ENCODE measurements at regions not wholly inside any gene's neighbourhood (a gene's known extent, or its start where the extent isn't known, plus 50 kb on each side); places are given as distances from the start of the nearest gene placed in this dataset.
"Not testable (repeated sequence)": the region's sequence is repeated elsewhere in the genome, so short reads cannot be mapped to it uniquely, and the experiment has no call there.

DNA sequence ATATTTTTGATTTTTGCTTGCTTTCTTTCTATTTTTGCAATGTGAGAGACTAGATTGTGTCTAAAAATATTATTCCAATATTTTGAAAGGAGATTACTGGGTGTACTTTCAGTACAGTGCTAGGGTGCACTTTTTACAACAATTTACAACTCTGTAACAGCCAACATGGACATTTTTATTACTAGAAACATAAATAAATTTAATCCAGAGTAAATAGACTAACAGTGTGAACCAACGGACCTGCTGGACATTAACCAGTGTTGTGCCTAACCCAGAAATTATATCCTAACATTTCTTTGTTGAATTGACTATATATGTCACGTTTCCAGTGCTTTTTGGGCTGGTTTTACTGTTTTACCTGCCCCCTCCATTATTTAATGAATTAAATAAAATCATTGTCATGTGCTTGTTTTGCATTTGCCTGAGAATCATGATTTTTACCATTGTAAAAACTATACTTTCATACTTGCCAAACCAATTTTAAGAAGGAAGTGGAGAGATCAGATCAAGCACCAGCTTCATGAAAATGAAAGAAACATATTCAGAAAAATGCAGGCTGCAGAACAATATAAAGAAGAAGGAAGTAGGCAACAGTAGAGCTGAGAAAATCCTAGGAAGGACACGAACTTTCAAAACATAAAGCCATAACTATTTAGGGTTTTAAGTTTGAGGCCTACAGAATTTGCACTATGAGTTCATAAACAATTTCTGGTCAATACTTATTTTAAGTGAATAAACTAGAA, 400.8 kb upstream of the PIK3R1 start:
- Histone ChIP-seq H3K4me3 (no peak overlapping the region), H3K4me2 (no peak overlapping the region), H3K27ac (no peak overlapping the region)

DNA sequence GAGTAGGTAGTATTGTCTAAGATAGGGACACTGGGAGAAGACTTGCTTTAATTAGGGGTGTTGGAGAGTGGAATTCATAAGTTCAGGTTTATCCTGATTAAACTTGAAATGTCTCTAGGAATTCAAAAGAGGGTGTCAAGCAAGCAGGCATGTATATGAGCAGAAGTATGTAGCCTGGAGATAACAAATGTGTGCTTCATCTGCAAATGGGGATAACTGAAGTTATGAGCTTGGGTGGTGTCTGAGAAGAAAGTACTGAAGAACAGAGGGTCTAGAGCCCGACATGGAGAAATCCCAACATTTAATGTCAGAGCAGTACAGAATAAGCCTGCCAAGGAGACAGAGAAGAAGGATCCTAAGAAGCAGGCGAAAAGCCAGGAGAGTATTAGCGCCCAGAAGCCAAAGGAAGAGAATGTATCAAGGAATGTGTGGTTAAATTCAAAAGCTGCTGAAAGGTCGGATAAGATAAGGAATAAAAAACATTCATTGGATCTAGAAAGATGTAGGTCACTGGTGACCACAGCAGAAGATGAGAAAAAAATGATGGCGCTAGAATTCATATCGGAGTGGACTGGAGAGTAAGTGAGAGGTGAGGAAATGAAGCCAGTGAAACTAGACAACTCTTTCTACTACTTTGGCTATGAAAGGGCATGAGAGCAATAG, 401.5 kb upstream of the PIK3R1 start:
- Histone ChIP-seq H3K27ac (no peak overlapping the region), H3K36me3 (no peaks in the 10 kb centered on the region), H3K4me3 (no peak overlapping the region), H3K4me2 (no peak overlapping the region), H3K9me3 (no peaks in the 10 kb centered on the region), H4K20me1 (no peaks in the 10 kb centered on the region), H3K27me3 (no peaks in the 10 kb centered on the region), H3K4me1 (peaks cover 18% of the 10 kb centered on the region), H3K9ac (no peak overlapping the region)
- no peak for TF ChIP-seq Cebpa-rat (IDR thresholded peaks at IDR 0.05)

More for the DNA sequence above, 400.8 kb upstream of the PIK3R1 start:
- Histone ChIP-seq H3K4me1 (peaks cover 11% of the 10 kb centered on the region), H3K36me3 (no peaks in the 10 kb centered on the region), H3K9me3 (no peaks in the 10 kb centered on the region), H4K20me1 (no peaks in the 10 kb centered on the region), H3K9ac (no peak overlapping the region), H3K27me3 (no peaks in the 10 kb centered on the region)
- no peak for TF ChIP-seq Cebpa-rat (IDR thresholded peaks at IDR 0.05)

DNA sequence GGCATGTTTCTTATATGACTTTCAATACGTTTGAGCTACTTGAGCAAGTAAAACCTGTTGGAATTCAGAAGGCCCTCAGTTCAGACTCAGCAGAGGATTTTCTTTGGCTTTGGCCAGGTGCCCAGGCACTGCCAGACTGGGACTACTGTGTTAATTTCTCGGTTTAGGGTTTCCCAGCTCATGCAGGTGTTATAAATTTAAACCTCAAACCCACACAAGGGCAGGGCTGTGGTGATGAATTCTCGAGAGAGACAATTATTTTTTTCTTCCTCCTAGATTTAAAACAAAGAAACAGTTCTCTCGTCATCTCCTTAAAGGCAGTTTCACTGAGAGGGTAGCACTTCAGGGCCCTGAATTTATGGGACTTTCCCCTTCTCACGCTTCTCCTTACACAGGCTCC, 406.0 kb upstream of the PIK3R1 start:
- Histone ChIP-seq H3K36me3 (no peaks in the 10 kb centered on the region), H3K27me3 (no peaks in the 10 kb centered on the region), H3K4me1 (peaks cover 33% of the 10 kb centered on the region), H3K4me3 (no peak overlapping the region), H3K4me2 (peak overlapping the region; percentile 35), H3K27ac (no peak overlapping the region), H3K9ac (no peak overlapping the region), H4K20me1 (no peaks in the 10 kb centered on the region), H3K9me3 (no peaks in the 10 kb centered on the region)
- no peak for TF ChIP-seq Cebpa-rat (IDR thresholded peaks at IDR 0.05)

DNA sequence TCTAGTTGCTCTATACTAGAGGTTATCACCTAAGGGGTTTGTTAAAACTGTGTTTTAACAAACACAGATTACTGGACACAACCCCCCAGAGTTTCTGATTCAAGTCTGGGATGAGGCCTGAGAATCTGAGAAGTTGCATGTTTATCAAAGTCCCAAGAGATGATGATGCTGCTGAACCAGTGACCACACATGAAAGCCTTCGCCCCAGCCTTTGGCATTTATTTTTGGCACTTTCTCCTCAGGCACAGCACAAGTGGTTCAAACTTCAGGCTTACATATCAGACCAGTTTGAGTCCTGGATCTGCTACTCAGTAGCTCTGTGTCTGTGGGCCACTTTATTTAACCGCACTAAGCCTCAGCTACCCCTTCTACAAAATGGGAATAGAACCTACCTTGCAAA, 407.2 kb upstream of the PIK3R1 start:
- no peak for TF ChIP-seq Cebpa-rat (IDR thresholded peaks at IDR 0.05)
- Histone ChIP-seq H3K4me1 (peaks cover 33% of the 10 kb centered on the region), H3K36me3 (no peaks in the 10 kb centered on the region), H3K9ac (no peak overlapping the region), H3K4me2 (peak overlapping the region; percentile 54), H3K9me3 (no peaks in the 10 kb centered on the region), H3K27me3 (no peaks in the 10 kb centered on the region), H4K20me1 (no peaks in the 10 kb centered on the region), H3K4me3 (no peak overlapping the region), H3K27ac (no peak overlapping the region)

DNA sequence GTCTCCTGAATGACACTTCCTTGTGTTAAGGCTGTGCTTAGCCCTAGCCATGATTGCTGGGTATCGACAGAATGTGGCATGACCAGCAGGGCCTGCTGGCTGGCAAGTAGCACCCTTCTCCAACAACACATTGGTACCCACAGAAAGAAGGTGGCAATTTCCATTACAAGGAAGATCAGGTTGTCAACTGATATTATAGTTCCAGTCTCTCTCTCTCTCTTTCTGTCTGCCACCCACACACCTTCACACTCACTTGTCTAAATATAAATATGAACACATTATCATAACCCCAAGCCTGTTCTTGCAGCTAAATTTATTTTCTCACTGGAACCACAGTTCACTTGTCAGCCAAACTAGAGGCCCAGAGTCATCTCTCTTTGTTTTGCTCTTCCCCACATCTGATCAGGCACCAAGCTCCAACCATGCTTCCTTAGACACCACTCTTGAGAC, 408.1 kb upstream of the PIK3R1 start:
- no peaks in the 10 kb centered on the region for H3K9me3 ChIP-seq
- H3K9ac ChIP-seq: no peak overlapping the region
- H3K4me2 ChIP-seq: peak overlapping the region; percentile 13; the same call in 1 of the 2 replicates
- TF ChIP-seq Cebpa-rat (IDR thresholded peaks at IDR 0.05): no peak
- H3K36me3 ChIP-seq: no peaks in the 10 kb centered on the region
- peaks cover 33% of the 10 kb centered on the region for H3K4me1 ChIP-seq
- H3K4me3 ChIP-seq: no peak overlapping the region
- H3K27me3 ChIP-seq: no peaks in the 10 kb centered on the region
- H4K20me1 ChIP-seq: no peaks in the 10 kb centered on the region
- H3K27ac ChIP-seq: no peak overlapping the region

DNA sequence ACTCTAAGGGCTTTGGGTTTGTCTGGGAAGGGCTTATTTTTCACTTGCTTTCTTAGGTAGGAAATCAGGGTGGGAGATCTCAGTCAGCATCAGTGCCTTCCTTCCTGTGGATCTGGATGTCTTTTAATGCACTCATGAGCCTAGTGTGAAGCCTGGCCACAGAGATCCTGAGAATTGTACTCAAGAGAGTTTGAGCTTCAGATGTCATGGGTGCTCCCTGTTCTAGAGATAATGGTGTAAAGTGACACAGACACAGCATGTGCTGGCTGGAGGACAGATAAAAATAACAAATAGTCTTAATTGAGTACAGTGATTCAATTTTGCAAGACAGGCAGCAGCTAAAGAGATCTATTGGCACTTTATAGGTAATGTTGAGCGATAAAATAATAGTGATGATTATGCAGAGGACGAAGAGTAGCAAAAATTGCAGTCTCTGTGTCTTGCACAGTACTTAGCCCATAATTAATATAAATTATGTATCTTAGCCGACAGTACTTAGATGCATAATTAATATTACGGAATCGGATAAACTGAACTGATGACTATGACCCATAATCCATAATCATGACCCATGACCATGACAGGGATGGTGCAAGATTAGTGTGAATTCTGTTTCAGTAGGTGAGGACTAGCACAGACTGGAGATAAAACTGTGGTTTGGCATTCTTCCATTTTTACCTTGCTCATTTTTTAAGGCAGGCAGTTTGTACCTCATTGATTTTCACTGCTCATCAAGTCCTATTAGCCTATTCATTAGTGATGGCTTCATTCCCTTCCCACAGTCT, 408.7 kb upstream of the PIK3R1 start:
- Histone ChIP-seq H3K27ac (no peak overlapping the region), H3K9me3 (no peaks in the 10 kb centered on the region), H3K4me2 (no peak overlapping the region), H4K20me1 (no peaks in the 10 kb centered on the region), H3K36me3 (no peaks in the 10 kb centered on the region), H3K4me3 (no peak overlapping the region), H3K4me1 (peaks cover 31% of the 10 kb centered on the region), H3K9ac (no peak overlapping the region), H3K27me3 (no peaks in the 10 kb centered on the region)
- no peak for TF ChIP-seq Cebpa-rat (IDR thresholded peaks at IDR 0.05)

DNA sequence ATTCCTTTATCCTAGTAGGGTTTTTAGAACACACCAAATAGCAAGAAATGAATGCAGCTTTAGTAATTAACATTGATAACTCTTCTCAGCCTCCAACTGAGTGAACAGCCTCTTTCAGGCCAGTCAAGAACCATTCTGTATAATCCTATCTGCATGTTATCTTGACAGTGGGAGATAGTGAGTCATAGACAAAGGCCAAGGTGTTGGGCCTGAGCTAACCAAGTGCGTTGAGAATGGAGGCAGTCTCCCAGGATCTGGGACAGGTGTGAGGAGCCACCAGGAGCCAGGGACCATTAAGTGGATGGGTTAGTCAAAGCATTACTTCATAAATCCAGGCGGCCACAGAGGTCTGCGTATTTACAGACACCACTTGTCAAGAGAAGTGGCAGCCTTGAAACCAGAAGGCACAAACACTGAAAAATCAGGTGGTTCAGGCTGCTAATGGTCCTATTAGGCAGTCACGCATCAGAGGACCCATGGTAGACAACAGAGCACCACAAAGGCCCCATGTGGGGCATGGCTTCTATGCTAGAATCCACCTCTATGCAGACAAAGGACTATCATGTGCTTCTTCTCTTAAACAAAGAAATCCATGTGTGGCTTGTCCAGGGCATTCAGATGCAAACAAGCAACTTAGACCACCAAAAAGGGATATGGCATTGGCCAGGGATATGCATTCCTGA, 409.7 kb upstream of the PIK3R1 start:
- Histone ChIP-seq H3K9ac (no peak overlapping the region), H3K4me2 (no peak overlapping the region), H3K27ac (no peak overlapping the region), H3K4me3 (no peak overlapping the region), H3K4me1 (peaks cover 29% of the 10 kb centered on the region), H4K20me1 (no peaks in the 10 kb centered on the region), H3K9me3 (no peaks in the 10 kb centered on the region), H3K27me3 (no peaks in the 10 kb centered on the region), H3K36me3 (no peaks in the 10 kb centered on the region)
- no peak for TF ChIP-seq Cebpa-rat (IDR thresholded peaks at IDR 0.05)

DNA sequence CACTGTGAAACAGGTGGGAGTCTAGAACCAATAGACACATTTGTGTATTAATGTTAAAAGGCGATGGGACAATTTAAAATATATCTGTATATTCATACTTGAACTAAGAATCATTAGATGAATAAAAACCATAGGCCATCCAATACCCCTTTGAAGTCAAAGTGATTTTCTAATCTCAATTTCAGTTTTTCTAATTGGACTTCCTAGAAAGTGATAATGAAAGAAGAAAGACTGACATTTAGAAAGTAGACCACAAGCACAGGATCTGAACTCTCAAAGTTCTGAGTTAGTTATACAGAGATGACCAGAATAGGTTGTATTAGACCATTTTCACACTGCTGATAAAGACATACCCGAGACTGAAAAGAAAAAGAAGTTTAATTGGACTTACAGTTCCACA, 412.8 kb upstream of the PIK3R1 start:
- no peak overlapping the region for H3K4me2 ChIP-seq
- H3K36me3 ChIP-seq: no peaks in the 10 kb centered on the region
- peaks cover 5% of the 10 kb centered on the region; the same call in 1 of the 2 replicates for H3K9me3 ChIP-seq
- H3K27me3 ChIP-seq: no peaks in the 10 kb centered on the region
- no peak overlapping the region for H3K9ac ChIP-seq
- no peak overlapping the region for H3K27ac ChIP-seq
- no peak for TF ChIP-seq Cebpa-rat (IDR thresholded peaks at IDR 0.05)
- no peaks in the 10 kb centered on the region for H4K20me1 ChIP-seq
- H3K4me3 ChIP-seq: no peak overlapping the region
- H3K4me1 ChIP-seq: peaks cover 3% of the 10 kb centered on the region

DNA sequence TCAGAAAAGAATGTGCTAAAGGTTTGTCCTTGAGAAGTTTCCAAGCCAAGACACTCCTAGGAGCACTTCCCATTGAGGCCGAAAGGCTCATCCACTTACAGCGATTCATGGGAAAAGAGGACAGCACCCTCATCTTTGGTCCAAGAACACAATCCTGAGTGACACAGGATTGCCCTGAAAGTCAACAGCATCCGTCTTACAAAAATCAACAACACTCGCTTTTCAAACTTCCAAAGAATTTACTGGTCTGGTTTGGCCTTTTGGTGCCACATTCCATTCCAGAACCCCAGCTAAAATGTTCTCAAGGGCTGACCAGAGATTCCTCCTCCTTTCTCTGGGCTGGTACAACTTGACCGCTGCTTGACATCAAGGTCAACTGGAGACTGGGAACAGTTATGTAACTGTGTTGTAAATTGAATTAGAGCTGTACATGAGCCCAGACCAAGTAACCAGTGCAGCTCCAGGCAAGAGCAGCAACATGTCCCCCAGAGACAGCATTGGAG, 415.8 kb upstream of the PIK3R1 start:
- Histone ChIP-seq H4K20me1 (no peaks in the 10 kb centered on the region), H3K27ac (no peak overlapping the region), H3K9ac (no peak overlapping the region), H3K4me2 (no peak overlapping the region), H3K27me3 (no peaks in the 10 kb centered on the region), H3K4me3 (no peak overlapping the region), H3K36me3 (no peaks in the 10 kb centered on the region), H3K9me3 (peaks cover 5% of the 10 kb centered on the region; the same call in 1 of the 2 replicates), H3K4me1 (no peaks in the 10 kb centered on the region)
- no peak for TF ChIP-seq Cebpa-rat (IDR thresholded peaks at IDR 0.05)

DNA sequence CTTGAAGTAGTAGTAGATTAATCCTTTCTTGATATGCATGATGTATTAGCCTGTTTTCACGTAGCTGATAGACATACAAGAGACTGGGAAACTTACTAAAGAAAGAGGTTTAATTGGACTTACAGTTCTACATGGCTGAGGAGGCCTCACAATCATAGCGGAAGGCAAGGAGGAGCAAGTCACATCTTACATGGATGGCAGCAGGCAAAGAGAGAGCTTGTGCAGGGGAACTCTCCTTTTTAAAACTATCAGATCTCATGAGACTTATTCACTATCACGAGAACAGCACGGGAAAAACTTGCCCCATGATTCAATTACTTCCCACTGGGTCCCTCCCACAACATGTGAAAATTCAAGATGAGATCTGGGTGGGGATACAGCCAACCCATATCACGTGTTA, 417.1 kb upstream of the PIK3R1 start:
- not testable (repeated sequence) for H3K4me1 ChIP-seq, H3K27me3 ChIP-seq, H3K9ac ChIP-seq, H3K27ac ChIP-seq, H3K4me3 ChIP-seq, H3K4me2 ChIP-seq, H3K36me3 ChIP-seq, H4K20me1 ChIP-seq, H3K9me3 ChIP-seq

Data from BLaER1 (cell line).